ENCODE measurements at regions not wholly inside any gene's neighbourhood (a gene's known extent, or its start where the extent isn't known, plus 50 kb on each side); places are given as distances from the start of the nearest gene placed in this dataset.
"Not testable (repeated sequence)": the region's sequence is repeated elsewhere in the genome, so short reads cannot be mapped to it uniquely, and the experiment has no call there.

- H3K9me3 ChIP-seq (replicated peaks in 1 of 3); intact Hi-C loops (cut with DNase I); H3K27me3 ChIP-seq; H3K4me1 ChIP-seq (replicated peaks in 1 of 2); H3K36me3 ChIP-seq (replicated peaks in 1 of 2); H3K4me3 ChIP-seq; H3K27ac ChIP-seq; DNase-seq: not testable (repeated sequence)
- 58 to 81% methylated on average over 4 of the region's 14 CpGs; no CpG with 5 or more reads in 2 of the 4 donors for WGBS, 4 donors
Measured at GRCh38 chr2:87573386-87574192, 174.3 kb upstream of the PLGLB2 start.

- WGBS, 4 donors: 17 to 79% (median 76%) methylated on average over 1 to 7 of the region's 10 CpGs; no CpG with 5 or more reads in 1 of the 4 donors
- H3K4me1 ChIP-seq (replicated peaks in 1 of 2); DNase-seq; H3K27me3 ChIP-seq; H3K36me3 ChIP-seq (replicated peaks in 1 of 2); H3K27ac ChIP-seq; H3K9me3 ChIP-seq (replicated peaks in 1 of 3); H3K4me3 ChIP-seq; intact Hi-C loops (cut with DNase I): not testable (repeated sequence)
Measured at GRCh38 chr2:87574193-87575119, 173.4 kb upstream of the PLGLB2 start.

GRCh38 chr2:87575138-87575537 is 172.7 kb upstream of the PLGLB2 start:
- H3K4me1 ChIP-seq (replicated peaks in 1 of 2); H3K9me3 ChIP-seq (replicated peaks in 1 of 3); intact Hi-C loops (cut with DNase I); H3K36me3 ChIP-seq (replicated peaks in 1 of 2); DNase-seq; H3K4me3 ChIP-seq; H3K27me3 ChIP-seq; H3K27ac ChIP-seq: not testable (repeated sequence)
- WGBS, 4 donors: 67 to 85% (median 79%) methylated on average over 3 to 5 of the region's 5 CpGs

- H3K27ac ChIP-seq; H3K4me3 ChIP-seq; H3K27me3 ChIP-seq; H3K9me3 ChIP-seq (replicated peaks in 1 of 3); H3K36me3 ChIP-seq (replicated peaks in 1 of 2); DNase-seq; intact Hi-C loops (cut with DNase I); H3K4me1 ChIP-seq (replicated peaks in 1 of 2): not testable (repeated sequence)
- no CpG with 5 or more reads among the region's 2 CpGs for WGBS, 4 donors
Measured at GRCh38 chr2:87577358-87577757, 170.5 kb upstream of the PLGLB2 start.

GRCh38 chr2:87582152-87582551 is 165.7 kb upstream of the PLGLB2 start:
- H3K27me3 ChIP-seq; H3K9me3 ChIP-seq (replicated peaks in 1 of 3); intact Hi-C loops (cut with DNase I); H3K4me1 ChIP-seq (replicated peaks in 1 of 2); H3K27ac ChIP-seq; H3K4me3 ChIP-seq; H3K36me3 ChIP-seq (replicated peaks in 1 of 2); DNase-seq: not testable (repeated sequence)
- WGBS, 4 donors: no CpG with 5 or more reads among the region's 4 CpGs

GRCh38 chr2:87582579-87582978 is 165.3 kb upstream of the PLGLB2 start:
- H3K27ac ChIP-seq; H3K27me3 ChIP-seq; intact Hi-C loops (cut with DNase I); H3K4me1 ChIP-seq (replicated peaks in 1 of 2); H3K9me3 ChIP-seq (replicated peaks in 1 of 3); DNase-seq; H3K4me3 ChIP-seq; H3K36me3 ChIP-seq (replicated peaks in 1 of 2): not testable (repeated sequence)

- H3K4me3 ChIP-seq; H3K9me3 ChIP-seq (replicated peaks in 1 of 3); DNase-seq; H3K27me3 ChIP-seq; intact Hi-C loops (cut with DNase I); H3K27ac ChIP-seq; H3K36me3 ChIP-seq (replicated peaks in 1 of 2); H3K4me1 ChIP-seq (replicated peaks in 1 of 2): not testable (repeated sequence)
- WGBS, 4 donors: 87 to 89% methylated on average over 2 of the region's 2 CpGs; no CpG with 5 or more reads in 2 of the 4 donors
Measured at GRCh38 chr2:87583370-87583769, 164.5 kb upstream of the PLGLB2 start.

- H3K27ac ChIP-seq; H3K4me1 ChIP-seq (replicated peaks in 1 of 2); H3K27me3 ChIP-seq; DNase-seq; H3K4me3 ChIP-seq; H3K36me3 ChIP-seq (replicated peaks in 1 of 2); intact Hi-C loops (cut with DNase I); H3K9me3 ChIP-seq (replicated peaks in 1 of 3): not testable (repeated sequence)
- WGBS, 4 donors: 56 to 87% (median 61%) methylated on average over 3 to 13 of the region's 15 CpGs
Measured at GRCh38 chr2:87583803-87584202, 164.1 kb upstream of the PLGLB2 start.

- intact Hi-C loops (cut with DNase I); H3K9me3 ChIP-seq (replicated peaks in 1 of 3); H3K27me3 ChIP-seq; H3K36me3 ChIP-seq (replicated peaks in 1 of 2); H3K4me3 ChIP-seq; H3K4me1 ChIP-seq (replicated peaks in 1 of 2): not testable (repeated sequence)
- H3K27ac ChIP-seq: peak overlapping the region in 1 of 5 donors; percentile 17
- 32 to 53% (median 43%) methylated on average over 5 to 32 of the region's 35 CpGs for WGBS, 4 donors
- DNase-seq: peak in 4 of 7 donors; percentile 5 to 59 (median 13)
Measured at GRCh38 chr2:87584268-87584906, 163.5 kb upstream of the PLGLB2 start.

GRCh38 chr2:87587934-87588333 is 160.0 kb upstream of the PLGLB2 start:
- H3K4me3 ChIP-seq; intact Hi-C loops (cut with DNase I); H3K36me3 ChIP-seq (replicated peaks in 1 of 2); H3K4me1 ChIP-seq (replicated peaks in 1 of 2); H3K9me3 ChIP-seq (replicated peaks in 1 of 3); H3K27me3 ChIP-seq; DNase-seq; H3K27ac ChIP-seq: not testable (repeated sequence)
- 100% methylated on average over 1 of the region's 1 CpG; no CpG with 5 or more reads in 3 of the 4 donors for WGBS, 4 donors
